ENCODE measurements at regions not wholly inside any gene's neighbourhood (a gene's known extent, or its start where the extent isn't known, plus 50 kb on each side); places are given as distances from the start of the nearest gene placed in this dataset.

DNA sequence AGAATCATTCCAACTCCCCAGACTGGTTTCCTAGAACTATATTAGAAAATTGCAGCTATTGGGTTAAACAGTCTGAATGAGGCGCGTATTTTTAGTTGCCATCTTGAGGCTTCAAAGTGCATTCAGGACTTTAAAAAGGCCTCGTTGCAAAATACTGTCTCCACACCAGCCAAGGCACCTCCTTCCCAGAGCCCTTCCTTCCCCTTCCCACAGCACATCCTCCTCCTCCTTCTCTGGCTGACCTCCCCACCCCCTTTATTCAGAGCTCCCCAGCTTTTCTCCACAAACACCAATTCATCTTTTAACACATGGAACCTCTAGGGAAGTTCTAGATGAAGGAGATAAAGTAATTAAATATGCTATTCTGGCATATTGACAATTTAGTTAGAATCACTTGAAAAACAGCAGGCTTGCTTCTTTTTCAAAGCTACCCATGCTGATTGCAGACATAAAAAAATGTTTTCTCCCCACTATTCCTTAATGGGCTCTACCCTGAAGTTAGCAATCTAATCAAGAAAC, 90.3 kb downstream of the RTP5 start:
- POLR2A ChIA-PET = no interaction called here
- Histone ChIP-seq H3K27me3 (ENCODE audit: insufficient read depth, low read length) (no peaks in the 10 kb centered on the region), H3K4me1 (ENCODE audit: control insufficient read depth in 1 of 2, insufficient read depth in 2 of 2, low read length in 2 of 2) (no peaks in the 10 kb centered on the region)

DNA sequence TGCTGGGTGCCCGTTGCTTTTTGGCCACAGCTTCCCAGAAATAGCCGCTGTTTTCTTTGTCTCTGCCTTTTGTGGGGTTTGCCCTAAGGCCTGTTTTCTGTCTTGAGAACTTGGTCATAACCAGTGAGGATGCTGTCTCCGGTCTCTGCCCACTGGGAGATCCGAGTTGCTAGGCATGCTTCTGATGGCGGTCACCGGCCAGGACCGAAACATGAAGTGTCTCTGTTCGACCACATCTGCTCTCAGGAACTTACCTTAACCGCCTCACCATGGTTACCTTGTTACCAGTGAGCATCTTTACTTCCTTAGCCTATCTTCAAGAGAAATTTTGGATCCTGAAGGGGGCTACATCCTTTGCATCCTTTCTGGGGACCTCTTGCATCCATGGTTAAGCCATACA, 91.9 kb downstream of the RTP5 start:
- H3K27ac ChIP-seq (ENCODE audit: low read depth, low read length) = no peak overlapping the region
- BruUV-seq (replicated peaks) = no TSS peak
- ChIA-PET CTCF (no interaction called here), POLR2A (no interaction called here), RAD21 (ENCODE audit: low non-redundant PET in 1 of 2, low total read pairs in 2 of 2, uncharacterized antibody in 2 of 2, unreplicated experiment in 2 of 2) (no interaction called here)
- H3K9me3 ChIP-seq (ENCODE audit: control insufficient read depth in 1 of 2, insufficient read depth in 1 of 2, low read depth in 1 of 2, low read length in 2 of 2) = no peaks in the 10 kb centered on the region
- H3K36me3 ChIP-seq (ENCODE audit: control insufficient read depth in 1 of 2, insufficient read depth in 2 of 2, low read length in 2 of 2) = no peaks in the 10 kb centered on the region
- H3K4me1 ChIP-seq (ENCODE audit: control insufficient read depth in 1 of 2, insufficient read depth in 2 of 2, low read length in 2 of 2) = peaks cover 7 to 13% of the 10 kb centered on the region in 2 experiments; a peak in 3 of 4 replicates
- no peak overlapping the region for H3K9ac ChIP-seq (ENCODE audit: low read length)
- DNase-seq (ENCODE audit: low read depth, low spot score) (no peak), ATAC-seq (no peak)
- H4K20me1 ChIP-seq (ENCODE audit: insufficient read depth) = no peaks in the 10 kb centered on the region
- intact Hi-C loops (cut with micrococcal nuclease) = no loop called here
- no peaks in the 10 kb centered on the region for H3K27me3 ChIP-seq (ENCODE audit: insufficient read depth, low read length)
- no peaks in the 10 kb centered on the region for H3K9me2 ChIP-seq (ENCODE audit: insufficient read depth)
- H2AFZ ChIP-seq (ENCODE audit: low read depth, low read length, poor library complexity, severe bottlenecking) = no peak overlapping the region
- H3K4me3 ChIP-seq (replicated peaks in 1 of 2; ENCODE audit: low read depth in 1 of 2, low read length in 2 of 2) = no peak overlapping the region
- H3K79me2 ChIP-seq (ENCODE audit: insufficient read depth, low read length) = no peaks in the 10 kb centered on the region
- H3K4me2 ChIP-seq (ENCODE audit: low read length) = no peak overlapping the region
- TF ChIP-seq FOSL1 (IDR thresholded peaks at IDR 0.05; ENCODE audit: low read depth) = no peak
- TF ChIP-seq POLR2A (IDR thresholded peaks at IDR 0.05; ENCODE audit: borderline replicate concordance, extremely low read depth, insufficient read depth, insufficient read length) = no peak
- no peak for TF ChIP-seq ELF1 (IDR thresholded peaks at IDR 0.05; ENCODE audit: borderline replicate concordance, low read depth)
- TF ChIP-seq RAD21 (IDR thresholded peaks at IDR 0.05; ENCODE audit: low read depth) = no peak
- TF ChIP-seq EZH2 (IDR thresholded peaks at IDR 0.05) = no peak
- no peak for TF ChIP-seq CEBPB (IDR thresholded peaks at IDR 0.05; ENCODE audit: low read depth)
- TF ChIP-seq, protein P1, sequence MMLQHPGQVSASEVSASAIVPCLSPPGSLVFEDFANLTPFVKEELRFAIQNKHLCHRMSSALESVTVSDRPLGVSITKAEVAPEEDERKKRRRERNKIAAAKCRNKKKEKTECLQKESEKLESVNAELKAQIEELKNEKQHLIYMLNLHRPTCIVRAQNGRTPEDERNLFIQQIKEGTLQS (IDR thresholded peaks at IDR 0.05) = no peak
- TF ChIP-seq, protein P2, sequence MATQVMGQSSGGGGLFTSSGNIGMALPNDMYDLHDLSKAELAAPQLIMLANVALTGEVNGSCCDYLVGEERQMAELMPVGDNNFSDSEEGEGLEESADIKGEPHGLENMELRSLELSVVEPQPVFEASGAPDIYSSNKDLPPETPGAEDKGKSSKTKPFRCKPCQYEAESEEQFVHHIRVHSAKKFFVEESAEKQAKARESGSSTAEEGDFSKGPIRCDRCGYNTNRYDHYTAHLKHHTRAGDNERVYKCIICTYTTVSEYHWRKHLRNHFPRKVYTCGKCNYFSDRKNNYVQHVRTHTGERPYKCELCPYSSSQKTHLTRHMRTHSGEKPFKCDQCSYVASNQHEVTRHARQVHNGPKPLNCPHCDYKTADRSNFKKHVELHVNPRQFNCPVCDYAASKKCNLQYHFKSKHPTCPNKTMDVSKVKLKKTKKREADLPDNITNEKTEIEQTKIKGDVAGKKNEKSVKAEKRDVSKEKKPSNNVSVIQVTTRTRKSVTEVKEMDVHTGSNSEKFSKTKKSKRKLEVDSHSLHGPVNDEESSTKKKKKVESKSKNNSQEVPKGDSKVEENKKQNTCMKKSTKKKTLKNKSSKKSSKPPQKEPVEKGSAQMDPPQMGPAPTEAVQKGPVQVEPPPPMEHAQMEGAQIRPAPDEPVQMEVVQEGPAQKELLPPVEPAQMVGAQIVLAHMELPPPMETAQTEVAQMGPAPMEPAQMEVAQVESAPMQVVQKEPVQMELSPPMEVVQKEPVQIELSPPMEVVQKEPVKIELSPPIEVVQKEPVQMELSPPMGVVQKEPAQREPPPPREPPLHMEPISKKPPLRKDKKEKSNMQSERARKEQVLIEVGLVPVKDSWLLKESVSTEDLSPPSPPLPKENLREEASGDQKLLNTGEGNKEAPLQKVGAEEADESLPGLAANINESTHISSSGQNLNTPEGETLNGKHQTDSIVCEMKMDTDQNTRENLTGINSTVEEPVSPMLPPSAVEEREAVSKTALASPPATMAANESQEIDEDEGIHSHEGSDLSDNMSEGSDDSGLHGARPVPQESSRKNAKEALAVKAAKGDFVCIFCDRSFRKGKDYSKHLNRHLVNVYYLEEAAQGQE (IDR thresholded peaks at IDR 0.05; ENCODE audit: low read depth) = no peak
- no peak for TF ChIP-seq EGR1 (IDR thresholded peaks at IDR 0.05; ENCODE audit: low read depth)
- no peak for TF ChIP-seq ZNF274 (IDR thresholded peaks at IDR 0.05; ENCODE audit: low read depth, low read length)
- TF ChIP-seq SIN3A (IDR thresholded peaks at IDR 0.05; ENCODE audit: low read depth) = no peak
- TF ChIP-seq, protein P3, sequence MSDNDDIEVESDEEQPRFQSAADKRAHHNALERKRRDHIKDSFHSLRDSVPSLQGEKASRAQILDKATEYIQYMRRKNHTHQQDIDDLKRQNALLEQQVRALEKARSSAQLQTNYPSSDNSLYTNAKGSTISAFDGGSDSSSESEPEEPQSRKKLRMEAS (IDR thresholded peaks at IDR 0.05) = no peak
- TF ChIP-seq, protein P4, sequence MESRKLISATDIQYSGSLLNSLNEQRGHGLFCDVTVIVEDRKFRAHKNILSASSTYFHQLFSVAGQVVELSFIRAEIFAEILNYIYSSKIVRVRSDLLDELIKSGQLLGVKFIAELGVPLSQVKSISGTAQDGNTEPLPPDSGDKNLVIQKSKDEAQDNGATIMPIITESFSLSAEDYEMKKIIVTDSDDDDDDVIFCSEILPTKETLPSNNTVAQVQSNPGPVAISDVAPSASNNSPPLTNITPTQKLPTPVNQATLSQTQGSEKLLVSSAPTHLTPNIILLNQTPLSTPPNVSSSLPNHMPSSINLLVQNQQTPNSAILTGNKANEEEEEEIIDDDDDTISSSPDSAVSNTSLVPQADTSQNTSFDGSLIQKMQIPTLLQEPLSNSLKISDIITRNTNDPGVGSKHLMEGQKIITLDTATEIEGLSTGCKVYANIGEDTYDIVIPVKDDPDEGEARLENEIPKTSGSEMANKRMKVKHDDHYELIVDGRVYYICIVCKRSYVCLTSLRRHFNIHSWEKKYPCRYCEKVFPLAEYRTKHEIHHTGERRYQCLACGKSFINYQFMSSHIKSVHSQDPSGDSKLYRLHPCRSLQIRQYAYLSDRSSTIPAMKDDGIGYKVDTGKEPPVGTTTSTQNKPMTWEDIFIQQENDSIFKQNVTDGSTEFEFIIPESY (IDR thresholded peaks at IDR 0.05; ENCODE audit: extremely low read depth, insufficient replicate concordance, low read length) = no peak

More for the DNA sequence above, 90.3 kb downstream of the RTP5 start:
- Histone ChIP-seq H3K9me2 (ENCODE audit: insufficient read depth) (no peaks in the 10 kb centered on the region), H3K4me2 (ENCODE audit: low read length) (no peak overlapping the region), H3K79me2 (ENCODE audit: insufficient read depth, low read length) (no peaks in the 10 kb centered on the region), H3K27ac (ENCODE audit: low read depth, low read length) (no peak overlapping the region), H3K4me3 (replicated peaks in 1 of 2; ENCODE audit: low read depth in 1 of 2, low read length in 2 of 2) (no peak overlapping the region), H3K9ac (ENCODE audit: low read length) (no peak overlapping the region), H2AFZ (ENCODE audit: low read depth, low read length, poor library complexity, severe bottlenecking) (no peak overlapping the region), H4K20me1 (ENCODE audit: insufficient read depth) (no peaks in the 10 kb centered on the region), H3K36me3 (ENCODE audit: control insufficient read depth in 1 of 2, insufficient read depth in 2 of 2, low read length in 2 of 2) (no peaks in the 10 kb centered on the region), H3K9me3 (ENCODE audit: control insufficient read depth in 1 of 2, insufficient read depth in 1 of 2, low read depth in 1 of 2, low read length in 2 of 2) (no peaks in the 10 kb centered on the region)
- no peak for ATAC-seq
- TF ChIP-seq TCF7L2 (IDR thresholded peaks at IDR 0.05; ENCODE audit: borderline replicate concordance, extremely low read depth, insufficient read depth, insufficient read length) (no peak), ZFX (IDR thresholded peaks at IDR 0.05) (no peak), POLR2A (IDR thresholded peaks at IDR 0.05; ENCODE audit: borderline replicate concordance, extremely low read depth, insufficient read depth, insufficient read length) (no peak)
- no TSS peak for BruUV-seq (replicated peaks)
- intact Hi-C loops (cut with micrococcal nuclease) = no loop called here
- DNase-seq (ENCODE audit: low read depth, low spot score) = no peak
- ChIA-PET RAD21 (ENCODE audit: low non-redundant PET in 1 of 2, low total read pairs in 2 of 2, uncharacterized antibody in 2 of 2, unreplicated experiment in 2 of 2) (no interaction called here), CTCF (no interaction called here)
